WI38 (cell line): ENCODE measurements at regions not wholly inside any gene's neighbourhood (a gene's known extent, or its start where the extent isn't known, plus 50 kb on each side); places are given as distances from the start of the nearest gene placed in this dataset.

Experiments used
- H3K4me3 ChIP-seq: 2 replicates; pipeline ENCODE4 v1.5.1; 2011; ENCODE audit warnings: low read depth, mild to moderate bottlenecking, control low read depth, low read length
- CTCF ChIP-seq: IDR thresholded peaks from 2 replicates; pipeline ENCODE4 v1.5.1; 2012; ENCODE audit warnings: low read depth, mild to moderate bottlenecking, control low read depth, low read length

DNA sequence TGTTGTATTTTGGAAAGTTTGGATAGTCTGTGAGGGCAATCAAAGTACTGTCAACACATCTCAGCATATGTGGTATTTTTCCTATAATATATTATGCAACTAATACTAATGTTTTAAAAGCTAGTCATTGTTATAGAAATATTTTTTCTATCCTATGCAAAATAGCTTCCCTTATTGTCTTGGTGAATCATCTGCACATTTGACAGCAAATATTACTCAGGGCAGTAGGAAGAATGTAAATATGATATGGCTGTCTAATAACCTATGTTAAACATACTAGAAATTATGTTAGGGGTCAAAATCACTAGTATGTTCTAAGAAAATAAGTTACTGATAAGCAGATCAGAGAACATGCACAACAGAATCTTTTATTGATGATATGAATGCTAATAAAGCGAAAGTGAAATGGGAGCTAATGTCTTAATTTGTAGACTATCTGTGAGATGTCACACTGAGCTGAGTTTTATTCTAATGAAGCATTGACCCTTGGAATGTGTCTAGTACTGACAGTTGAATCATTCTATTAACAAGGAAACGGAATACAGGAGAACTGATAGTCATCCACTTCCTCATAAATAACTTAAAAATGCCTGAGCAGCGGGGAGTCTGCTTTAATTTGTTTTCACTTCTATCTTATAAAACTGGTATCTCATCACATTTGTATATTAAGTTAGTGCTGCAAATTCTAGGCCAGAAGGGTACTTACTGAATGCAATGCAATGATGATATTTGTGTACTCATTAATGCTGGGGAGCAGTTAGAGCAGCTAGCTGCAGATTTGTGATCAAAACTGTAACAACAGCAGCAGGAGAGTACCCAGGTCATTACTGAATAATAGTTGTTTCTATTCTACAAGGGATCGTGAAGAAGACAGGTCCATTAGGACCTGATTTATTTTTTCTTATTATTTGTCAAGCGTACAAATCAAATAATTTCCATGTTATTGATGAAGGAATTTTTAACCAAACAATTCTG lies 440.3 kb upstream of the AADAT start:
- no peak for TF ChIP-seq CTCF
- H3K4me3 ChIP-seq: no peak overlapping the region

DNA sequence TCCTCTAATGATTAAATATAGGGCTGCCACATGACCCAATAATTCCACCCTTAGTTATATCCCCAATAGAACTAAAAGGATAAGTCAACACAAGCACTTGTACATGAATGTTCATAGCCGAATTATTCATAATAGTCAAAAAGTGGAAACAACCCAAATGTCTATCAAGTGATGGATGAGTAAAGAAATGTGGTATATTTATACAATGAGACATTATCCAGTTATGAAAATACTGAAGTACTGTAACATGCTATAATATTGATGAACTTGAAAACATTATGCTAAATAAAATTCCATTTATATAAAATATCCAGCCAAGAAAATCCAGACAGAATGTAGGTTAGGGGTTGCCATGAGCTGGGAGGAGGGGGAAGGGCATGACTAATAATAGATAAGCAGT lies 436.7 kb upstream of the AADAT start:
- TF ChIP-seq CTCF: no peak
- no peak overlapping the region for H3K4me3 ChIP-seq

DNA sequence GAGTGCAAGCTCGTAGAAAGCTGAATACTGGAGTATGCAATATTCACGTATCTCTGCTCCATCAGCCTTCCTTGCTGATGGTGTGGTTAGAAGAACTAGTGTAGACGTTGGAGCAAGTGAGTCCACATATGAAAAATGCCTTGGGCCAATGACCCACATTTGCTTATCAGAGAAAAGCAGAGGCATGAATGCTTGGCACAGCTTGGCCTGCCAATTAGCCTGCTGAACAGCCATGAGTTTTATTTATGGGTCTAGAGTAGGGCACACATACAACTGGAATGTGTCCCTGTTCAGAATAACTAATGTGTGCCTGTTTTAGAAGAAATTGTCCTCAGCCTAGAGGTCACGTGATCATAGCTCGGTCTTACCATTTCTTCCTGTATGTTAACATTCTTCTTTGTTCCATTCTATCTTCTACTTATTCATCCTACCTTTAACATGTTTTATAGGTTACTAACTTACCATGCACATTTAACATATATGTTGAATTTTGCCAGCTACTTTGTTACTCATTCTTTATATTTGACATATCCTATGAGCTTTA lies 432.7 kb upstream of the AADAT start:
- TF ChIP-seq CTCF: no peak
- H3K4me3 ChIP-seq: no peak overlapping the region

- no peak overlapping the region for H3K4me3 ChIP-seq
Observed at GRCh38 chr4:170497689-170498088, 407.9 kb upstream of the AADAT start.

DNA sequence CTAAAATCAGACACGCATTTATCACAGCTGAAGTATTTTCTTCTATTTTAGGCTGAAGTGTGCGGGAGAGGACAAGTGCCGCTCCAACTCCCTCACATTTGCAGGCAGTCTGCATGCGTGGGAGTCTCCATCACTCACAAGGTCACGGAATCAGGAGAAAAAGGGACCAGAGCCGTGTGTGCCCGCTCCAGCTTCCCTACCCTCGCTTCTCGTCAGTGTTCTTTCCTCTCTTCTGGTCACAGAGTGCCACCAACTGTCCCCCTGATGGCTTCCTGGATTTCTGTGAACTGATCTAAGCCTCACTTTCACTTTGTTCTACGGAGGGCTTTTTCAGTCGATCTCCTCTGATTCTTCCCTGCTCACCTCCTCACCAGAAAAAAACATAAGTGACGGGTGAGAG lies 407.4 kb upstream of the AADAT start:
- TF ChIP-seq CTCF: no peak
- H3K4me3 ChIP-seq: no peak overlapping the region

More at GRCh38 chr4:170497689-170498088, 407.9 kb upstream of the AADAT start:
- no peak for TF ChIP-seq CTCF

GRCh38 chr4:170491981-170492380 lies 402.2 kb upstream of the AADAT start:
- TF ChIP-seq CTCF: no peak
- no peak overlapping the region for H3K4me3 ChIP-seq

- TF ChIP-seq CTCF: no peak
- H3K4me3 ChIP-seq: no peak overlapping the region
Observed at GRCh38 chr4:170476351-170476750, 386.6 kb upstream of the AADAT start.
